Fibroblast of villous mesenchyme (primary cell): ENCODE measurements at regions not wholly inside any gene's neighbourhood (a gene's known extent, or its start where the extent isn't known, plus 50 kb on each side); places are given as distances from the start of the nearest gene placed in this dataset.

ENCODE experiments used
- DNase-seq: peaks from one replicate; pipeline ENCODE4 v3.0.0-alpha.2; 2010; ENCODE audit warnings: low read depth
- H3K4me3 ChIP-seq: 2 replicates; pipeline ENCODE4 v1.5.1; 2011; ENCODE audit warnings: low read depth, mild to moderate bottlenecking, low read length
- CTCF ChIP-seq: IDR thresholded peaks from 2 replicates; pipeline ENCODE4 v1.5.1; 2012; ENCODE audit warnings: low read depth, mild to moderate bottlenecking, low read length; ENCODE audit not compliant: insufficient read depth

- no peak for TF ChIP-seq CTCF
- H3K4me3 ChIP-seq, result no peak overlapping the region
- DNase-seq, result no peak
These were observed 342.6 kb upstream of the B3GAT1 start for GRCh38 chr11:134754521-134755198.

- no peak overlapping the region for H3K4me3 ChIP-seq
- TF ChIP-seq CTCF, result no peak
- DNase-seq, result no peak
These were observed 341.9 kb upstream of the B3GAT1 start for GRCh38 chr11:134753771-134754520.

- no peak for TF ChIP-seq CTCF
- H3K4me3 ChIP-seq, result no peak overlapping the region
- DNase-seq, result no peak
These were observed 341.1 kb upstream of the B3GAT1 start for GRCh38 chr11:134752964-134753770.

GRCh38 chr11:134752526-134752925 is 340.5 kb upstream of the B3GAT1 start:
- TF ChIP-seq CTCF, result no peak
- no peak for DNase-seq
- no peak overlapping the region for H3K4me3 ChIP-seq

GRCh38 chr11:134751766-134752165 is 339.7 kb upstream of the B3GAT1 start:
- no peak for TF ChIP-seq CTCF
- no peak for DNase-seq
- H3K4me3 ChIP-seq, result no peak overlapping the region

GRCh38 chr11:134751031-134751585 is 339.1 kb upstream of the B3GAT1 start:
- DNase-seq, result no peak
- TF ChIP-seq CTCF, result no peak
- no peak overlapping the region for H3K4me3 ChIP-seq
